Lung microvascular endothelial cell (primary cell): ENCODE measurements at regions not wholly inside any gene's neighbourhood (a gene's known extent, or its start where the extent isn't known, plus 50 kb on each side); places are given as distances from the start of the nearest gene placed in this dataset.
A peak's percentile ranks its signal among the peaks of the same experiment; 100 is the strongest.

ENCODE experiments used
- DNase-seq, 2 donors: peaks; one replicate each; pipeline versions ENCODE4 v3.0.0 to v3.0.0-alpha.2; 2010; ENCODE audit warnings: low read depth in 2 of 2

DNA sequence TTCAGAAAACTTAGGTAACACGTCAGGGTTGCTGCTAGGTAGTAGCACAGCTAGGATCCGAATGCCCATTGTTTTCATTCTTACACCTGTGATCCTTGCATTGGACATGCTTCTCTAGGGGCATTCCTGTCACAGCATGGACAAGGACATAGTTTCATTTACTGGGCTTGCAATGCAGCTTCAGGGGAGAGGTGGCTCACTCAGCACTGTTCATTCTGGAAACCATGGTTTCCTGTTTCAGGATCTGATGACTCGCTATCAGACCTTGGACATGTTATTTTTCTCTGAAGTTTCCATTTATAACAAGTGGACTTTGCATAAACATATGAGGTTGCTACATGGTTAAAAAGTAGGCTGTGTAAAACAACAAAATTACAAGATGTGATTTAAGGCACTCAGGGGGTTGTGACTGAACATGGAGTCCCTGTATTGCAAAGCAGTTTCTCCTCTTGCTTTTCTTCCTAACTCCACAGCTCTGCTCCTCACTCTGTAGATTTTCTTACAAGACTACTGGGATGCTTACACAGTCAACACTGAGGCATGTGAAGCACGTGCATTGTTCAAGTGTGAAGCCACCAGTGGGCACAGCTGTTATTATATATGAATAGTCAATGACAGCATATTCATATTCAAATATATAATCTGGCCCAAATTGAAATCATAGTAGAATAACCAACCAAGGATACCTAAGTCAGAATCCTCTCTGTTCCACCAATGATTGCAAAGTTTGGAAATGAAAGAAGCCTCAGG lies 66.1 kb upstream of the STK32A start:
- peak in 1 of 2 donors; percentile 47 for DNase-seq

DNA sequence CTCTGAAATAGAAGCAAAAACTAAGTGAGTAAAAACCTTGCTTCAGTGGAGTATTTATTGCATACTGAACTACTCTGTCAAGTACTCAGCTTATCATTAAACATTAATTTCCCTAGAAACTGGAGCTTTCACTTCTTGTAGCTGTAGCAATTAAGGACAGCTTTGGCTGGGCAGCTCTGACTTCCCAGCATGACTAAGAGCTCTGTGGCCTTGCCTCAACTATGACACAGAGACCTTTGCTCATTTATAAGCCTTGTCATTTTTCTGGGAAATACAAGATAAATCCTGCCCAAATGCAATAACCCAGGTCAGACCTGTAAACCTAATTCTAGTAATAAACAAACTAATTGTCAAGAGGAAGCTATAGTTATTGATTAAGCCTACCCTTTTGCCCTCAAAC lies 65.4 kb upstream of the STK32A start:
- no peak for DNase-seq

DNA sequence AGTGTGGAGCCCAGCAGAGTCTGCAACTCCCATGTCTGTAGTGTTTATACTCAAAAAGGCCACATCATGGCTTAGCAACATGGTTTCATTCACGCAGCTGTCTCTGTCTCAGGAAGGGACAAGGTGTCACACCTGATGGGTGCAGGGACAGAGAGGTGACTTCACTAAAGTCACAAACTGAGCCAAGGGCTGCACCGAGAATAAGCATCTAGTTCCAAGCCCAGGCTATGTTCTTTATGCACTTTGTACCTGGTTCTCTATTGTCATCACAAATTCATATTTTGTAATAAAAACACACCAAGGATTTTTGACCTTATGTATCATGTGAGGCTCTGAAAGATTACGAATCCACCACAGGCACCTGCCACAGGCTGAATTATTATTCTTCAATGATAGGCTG lies 64.9 kb upstream of the STK32A start:
- DNase-seq, result no peak

DNA sequence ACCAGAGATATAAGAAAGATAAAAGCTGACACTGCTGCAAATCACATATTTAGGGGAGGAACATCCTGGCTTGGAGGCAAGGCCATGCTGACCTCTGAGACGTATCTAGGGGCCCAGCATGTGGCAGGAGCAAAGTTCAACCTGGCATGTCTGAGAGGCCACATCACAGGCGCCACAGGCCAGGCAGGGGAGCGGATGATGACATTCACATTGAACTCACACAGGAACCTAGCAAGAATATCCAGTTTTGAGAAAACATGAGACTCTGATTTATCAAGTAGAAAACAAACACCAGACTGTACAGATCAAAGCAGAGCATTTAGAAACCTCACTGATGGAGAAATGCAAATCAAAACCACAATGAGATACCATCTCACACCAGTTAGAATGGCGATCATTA lies 64.2 kb upstream of the STK32A start:
- DNase-seq, result no peak

DNA sequence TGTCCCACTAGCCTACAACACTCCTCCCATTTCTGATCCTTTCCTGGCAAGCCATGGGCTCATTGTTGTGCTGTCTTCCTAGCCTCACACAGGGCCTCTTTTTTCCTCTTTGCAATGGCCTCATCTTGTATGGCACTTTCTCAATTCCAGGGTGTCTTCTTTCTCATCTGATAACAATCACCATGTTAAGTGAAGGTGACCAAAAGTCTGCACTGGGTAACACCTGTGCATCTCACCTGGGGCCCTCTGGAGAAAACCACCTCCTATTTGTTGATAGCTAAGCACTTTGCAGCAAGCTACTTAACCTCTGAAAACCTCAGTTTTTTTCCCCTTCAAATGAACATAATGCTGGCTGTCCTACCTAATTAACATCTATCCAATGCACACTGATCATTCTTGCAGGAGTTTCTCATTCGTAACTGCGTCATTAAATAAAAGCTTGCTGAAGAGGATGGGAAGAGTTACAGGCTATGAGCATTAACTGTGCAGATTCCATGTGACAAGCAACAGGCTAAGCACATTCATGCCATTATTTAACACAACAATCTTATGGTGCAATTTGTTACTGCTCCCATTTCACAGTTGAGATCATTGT lies 60.1 kb upstream of the STK32A start:
- DNase-seq, result no peak

DNA sequence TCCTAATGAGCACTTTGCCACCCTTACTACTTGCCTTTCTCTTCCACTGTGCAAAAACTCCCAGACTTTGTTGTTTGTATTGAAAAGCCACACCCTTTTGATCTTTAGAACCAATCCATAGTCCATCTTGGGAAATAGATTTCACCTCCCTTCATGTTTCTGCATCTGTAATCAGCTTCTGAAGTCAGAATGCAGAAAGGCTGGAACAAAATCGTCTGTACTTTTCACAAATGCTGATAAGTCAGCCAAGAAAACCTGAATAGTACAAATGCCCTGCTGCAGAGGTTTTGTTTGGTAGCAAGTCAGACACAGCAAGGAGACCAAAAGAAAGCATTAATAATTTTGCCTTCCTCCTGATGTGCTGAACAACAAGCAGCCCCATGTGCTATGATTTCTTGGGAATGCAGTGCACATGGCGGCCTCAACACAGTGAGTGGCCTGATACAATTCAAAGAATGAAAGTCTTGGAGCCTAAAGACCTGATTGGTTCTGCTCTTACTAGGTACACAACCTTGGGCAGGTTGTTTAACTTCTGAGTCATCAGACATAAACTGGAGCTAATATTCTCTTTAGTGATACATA lies 59.2 kb upstream of the STK32A start:
- no peak for DNase-seq

DNA sequence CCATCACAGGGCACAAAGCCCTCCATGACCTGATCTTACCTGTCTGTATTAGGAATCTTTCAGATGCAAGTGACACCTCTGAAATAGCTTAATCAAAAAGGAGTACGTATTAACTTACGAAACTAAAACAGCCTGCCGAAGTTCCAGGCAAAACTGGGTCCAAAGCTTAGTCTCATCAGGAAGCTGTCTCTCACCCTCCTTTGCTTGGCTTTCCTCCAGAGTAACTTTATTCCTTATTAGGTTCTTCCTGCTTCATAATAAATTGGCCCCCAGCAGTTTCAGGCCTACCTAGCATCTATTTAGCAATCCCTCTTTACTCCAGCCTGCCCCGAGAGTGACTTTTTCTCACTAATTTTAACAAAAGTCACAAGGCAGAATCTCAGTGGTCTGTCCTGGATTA lies 58.4 kb upstream of the STK32A start:
- DNase-seq, result no peak

DNA sequence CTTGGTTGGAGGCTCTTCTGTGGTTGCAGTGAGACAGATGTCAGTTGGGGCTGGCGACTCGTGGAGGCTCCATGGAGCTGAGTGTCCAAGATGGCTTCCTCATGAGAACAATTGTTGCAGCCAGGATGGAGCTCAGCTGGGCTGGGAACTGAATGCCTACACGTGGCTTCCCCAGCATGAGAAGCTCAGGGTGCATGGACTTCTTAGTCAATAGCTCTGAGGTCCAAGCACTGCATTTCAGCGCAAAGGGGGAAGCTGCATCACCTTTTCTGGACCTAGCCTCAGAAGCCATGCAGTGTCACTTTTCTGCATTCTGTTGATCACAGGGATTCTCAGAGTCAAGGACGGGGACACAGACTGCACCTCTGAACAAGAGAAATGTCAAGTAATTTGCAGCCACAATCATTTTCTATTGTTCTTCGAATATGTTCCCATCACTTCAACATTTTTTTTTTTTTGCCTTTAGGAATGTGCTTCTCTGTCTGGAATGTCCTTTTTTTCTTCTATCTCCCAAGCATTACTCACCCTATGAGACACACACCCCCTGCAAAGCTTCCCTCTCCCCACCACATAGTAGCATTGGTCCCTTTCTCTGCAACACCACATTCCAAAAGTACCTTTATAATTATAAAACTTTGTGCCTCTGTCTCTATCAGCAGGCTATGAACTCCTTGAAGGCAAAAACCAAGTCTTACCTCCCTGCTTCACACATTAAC lies 57.5 kb upstream of the STK32A start:
- DNase-seq, result no peak

DNA sequence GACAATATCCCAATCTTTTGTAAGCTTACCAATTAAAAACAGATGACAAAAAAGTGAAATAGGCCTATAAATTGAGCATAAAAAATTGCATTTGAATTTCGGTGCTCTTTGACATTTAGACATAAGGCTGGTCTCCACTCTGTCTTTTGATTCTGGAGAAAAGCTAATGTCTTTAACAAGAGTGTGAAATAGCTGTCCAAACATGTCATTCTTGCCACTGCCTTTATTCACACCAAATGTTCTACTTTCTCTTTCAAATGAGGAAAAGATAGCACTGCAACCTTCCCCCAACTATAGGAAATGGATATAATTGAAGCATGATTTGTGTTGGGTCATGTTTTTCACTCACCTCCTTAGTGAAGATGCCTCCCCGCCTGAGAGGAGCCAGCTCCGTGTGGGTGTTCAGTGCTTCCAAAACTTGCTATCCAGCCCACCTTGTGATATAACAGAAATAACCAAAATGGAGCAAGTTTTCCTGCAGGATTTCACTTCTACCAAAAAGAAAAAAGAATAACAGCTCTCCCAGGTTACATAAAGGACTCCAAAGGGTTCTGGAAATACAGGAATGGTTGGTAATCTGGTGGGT lies 55.2 kb upstream of the STK32A start:
- no peak for DNase-seq

DNA sequence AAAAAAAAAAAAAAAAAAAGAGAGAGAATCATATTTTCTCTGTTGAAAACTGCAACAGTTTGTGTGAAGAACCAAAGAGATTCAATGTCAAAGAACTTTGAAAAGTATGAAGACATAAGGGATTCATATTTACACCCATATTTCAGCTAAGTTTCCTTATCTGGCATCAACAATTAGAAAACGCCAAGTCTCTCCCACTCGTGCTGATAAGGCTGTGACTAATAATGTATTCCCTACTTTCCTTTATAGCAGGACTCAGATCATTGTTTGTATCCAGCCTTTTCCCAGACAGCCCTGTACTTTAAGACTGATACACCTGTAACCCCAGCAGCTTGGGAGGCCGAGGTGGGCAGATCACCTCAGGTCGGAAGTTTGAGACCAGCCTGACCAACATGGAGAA lies 54.1 kb upstream of the STK32A start:
- no peak for DNase-seq
